ENCODE measurements at regions not wholly inside any gene's neighbourhood (a gene's known extent, or its start where the extent isn't known, plus 50 kb on each side); places are given as distances from the start of the nearest gene placed in this dataset.

- Histone ChIP-seq H3K23ac (ENCODE audit: low read depth, low read length) (no peak overlapping the region), H3K4me2 (ENCODE audit: low read depth, low read length) (no peak overlapping the region), H4K8ac (ENCODE audit: low read depth in 2 of 2, low read length in 2 of 2) (no peak overlapping the region), H3K4me3 (ENCODE audit: insufficient read depth, low read depth, low read length) (no peak overlapping the region), H3K14ac (replicated peaks; ENCODE audit: low read depth, low read length) (no peak overlapping the region), H3K27ac (ENCODE audit: insufficient read depth, low read length) (no peak overlapping the region), H3K9me3 (ENCODE audit: control insufficient read depth, insufficient read depth, low read length) (no peaks in the 10 kb centered on the region), H2BK20ac (ENCODE audit: low read depth, low read length) (no peak overlapping the region), H2AK5ac (ENCODE audit: low read depth, low read length) (no peak overlapping the region), H3K36me3 (ENCODE audit: control insufficient read depth, insufficient read depth, low read length) (no peaks in the 10 kb centered on the region), H4K5ac (ENCODE audit: low read depth, low read length) (no peak overlapping the region), H2BK120ac (ENCODE audit: low read depth, low read length) (no peak overlapping the region), H3K9me1 (ENCODE audit: insufficient read depth, low read length) (no peaks in the 10 kb centered on the region), H3K18ac (ENCODE audit: low read depth, low read length) (no peak overlapping the region), H2AK9ac (replicated peaks; ENCODE audit: low read depth, low read length, poor library complexity) (no peak overlapping the region), H3K56ac (ENCODE audit: extremely low read depth, insufficient read depth, low read length) (no peak overlapping the region), H2BK5ac (ENCODE audit: low read depth, low read length, poor library complexity, severe bottlenecking) (no peak overlapping the region), H3K79me1 (ENCODE audit: low read depth in 1 of 2, low read length in 2 of 2) (no peaks in the 10 kb centered on the region), H3K4me1 (ENCODE audit: control insufficient read depth, insufficient read depth, low read length) (no peaks in the 10 kb centered on the region), H2BK15ac (ENCODE audit: low read depth, low read length) (no peak overlapping the region), H4K20me1 (ENCODE audit: insufficient read depth, low read length) (no peaks in the 10 kb centered on the region), H3K27me3 (ENCODE audit: control insufficient read depth, insufficient read depth, low read length) (no peaks in the 10 kb centered on the region), H3K9ac (ENCODE audit: low read depth, low read length) (no peak overlapping the region), H4K91ac (ENCODE audit: insufficient read depth, low read depth, low read length) (no peak overlapping the region), H2AFZ (replicated peaks; ENCODE audit: low read length, poor library complexity) (no peak overlapping the region), H3K4ac (ENCODE audit: low read depth, low read length) (no peak overlapping the region)
- ChIA-PET POLR2A (ENCODE audit: unreplicated experiment) (no interaction called here), CTCF (no interaction called here)
- TF ChIP-seq CTCF (conservative IDR thresholded peaks at IDR 0.05; ENCODE audit: low read depth, low read length) (no peak), FOS (IDR thresholded peaks at IDR 0.05; ENCODE audit: low read depth, low read length) (no peak), USF2 (IDR thresholded peaks at IDR 0.05; ENCODE audit: low read depth, low read length) (no peak), POLR2A (IDR thresholded peaks at IDR 0.05; ENCODE audit: low read depth, low read length) (no peak), RFX5 (IDR thresholded peaks at IDR 0.05; ENCODE audit: low read depth, low read length) (no peak), MAZ (IDR thresholded peaks at IDR 0.05; ENCODE audit: borderline replicate concordance, low read depth, low read length) (no peak), SMC3 (IDR thresholded peaks at IDR 0.05; ENCODE audit: low read depth, low read length) (no peak), CEBPB (IDR thresholded peaks at IDR 0.05; ENCODE audit: low read depth, low read length) (no peak), MAFK (IDR thresholded peaks at IDR 0.05; ENCODE audit: low read depth, low read length) (no peak), RCOR1 (IDR thresholded peaks at IDR 0.05; ENCODE audit: insufficient replicate concordance, low read length) (no peak), NFE2L2 (IDR thresholded peaks at IDR 0.05; ENCODE audit: low read depth, low read length) (no peak), MXI1 (IDR thresholded peaks at IDR 0.05; ENCODE audit: borderline replicate concordance, low read depth, low read length) (no peak), BHLHE40 (IDR thresholded peaks at IDR 0.05; ENCODE audit: low read depth, low read length) (no peak), ELK1 (IDR thresholded peaks at IDR 0.05; ENCODE audit: borderline replicate concordance, low read depth, low read length) (no peak), CHD1 (IDR thresholded peaks at IDR 0.05; ENCODE audit: low read depth, low read length) (no peak), RAD21 (IDR thresholded peaks at IDR 0.05; ENCODE audit: low read length) (no peak)
- no CpG with 5 or more reads among the region's 1 CpG for WGBS, 2 experiments (ENCODE audit: extremely low coverage in 2 of 2, insufficient read length in 1 of 2)
- no TSS peak for BruUV-seq (replicated peaks)
- in situ Hi-C loops (cut with MboI; ENCODE audit: low sequenced_read_pairs), result no loop called here
- DNase-seq (no peak), ATAC-seq (ENCODE audit: low read depth) (no peak)
- dilution Hi-C loops (cut with HindIII; ENCODE audit: low sequenced_read_pairs, unreplicated experiment), result no loop called here
- intact Hi-C loops (cut with micrococcal nuclease), result no loop called here
Observed at GRCh38 chr5:89480406-89481007, 597.5 kb upstream of the MEF2C start.
